HG03097 (cell line): ENCODE measurements at regions not wholly inside any gene's neighbourhood (a gene's known extent, or its start where the extent isn't known, plus 50 kb on each side); places are given as distances from the start of the nearest gene placed in this dataset.

ENCODE experiments used
- ATAC-seq: cut with Tn5 transposase; IDR thresholded peaks from one replicate; pipeline ENCODE4 v1.9.1; 2021; ENCODE audit not compliant: unreplicated experiment, low FRiP score

- ATAC-seq = no peak
These were observed 648.3 kb upstream of the BRINP3 start for GRCh38 chr1:191125950-191126349.

DNA sequence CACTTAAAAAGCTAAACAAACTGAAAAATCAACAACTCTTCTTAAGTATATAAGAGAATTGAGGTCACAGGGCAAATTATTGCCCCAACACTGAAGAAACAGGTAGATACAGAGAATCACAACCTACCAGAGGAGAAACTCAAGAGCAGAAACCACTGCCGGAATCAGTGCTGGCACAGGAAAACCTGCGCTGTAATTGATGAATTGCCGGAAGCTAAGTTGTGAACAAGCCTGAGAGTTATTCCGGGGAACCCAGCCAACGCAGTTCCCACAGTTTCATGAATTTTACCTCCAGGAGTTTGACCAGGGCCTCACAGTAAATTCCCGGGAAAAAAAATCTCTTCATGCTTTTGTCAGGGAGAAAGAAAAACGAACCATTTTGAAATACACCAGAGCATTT is 657.1 kb upstream of the BRINP3 start:
- ATAC-seq = no peak

DNA sequence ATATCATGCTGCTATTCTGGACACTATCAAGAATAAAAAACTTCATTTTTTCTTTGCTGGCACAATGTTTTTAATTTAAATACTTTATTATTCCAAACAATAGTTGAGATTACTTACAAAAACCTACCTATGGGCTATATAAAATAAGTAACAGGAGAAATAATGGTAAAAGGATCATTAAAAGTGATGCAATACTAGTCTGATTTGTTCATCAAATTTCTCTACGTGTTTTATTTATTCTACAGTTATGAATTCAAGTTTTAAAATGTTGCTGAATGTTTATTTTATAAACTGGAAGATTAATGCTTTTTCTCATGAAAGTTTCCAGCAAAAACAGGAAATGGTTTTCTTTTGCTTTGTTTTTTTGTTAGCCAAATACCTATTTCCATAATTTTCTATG is 662.4 kb upstream of the BRINP3 start:
- no peak for ATAC-seq

GRCh38 chr1:191142748-191143147 is 665.1 kb upstream of the BRINP3 start:
- ATAC-seq = no peak

GRCh38 chr1:191145834-191146233 is 668.2 kb upstream of the BRINP3 start:
- ATAC-seq = no peak

DNA sequence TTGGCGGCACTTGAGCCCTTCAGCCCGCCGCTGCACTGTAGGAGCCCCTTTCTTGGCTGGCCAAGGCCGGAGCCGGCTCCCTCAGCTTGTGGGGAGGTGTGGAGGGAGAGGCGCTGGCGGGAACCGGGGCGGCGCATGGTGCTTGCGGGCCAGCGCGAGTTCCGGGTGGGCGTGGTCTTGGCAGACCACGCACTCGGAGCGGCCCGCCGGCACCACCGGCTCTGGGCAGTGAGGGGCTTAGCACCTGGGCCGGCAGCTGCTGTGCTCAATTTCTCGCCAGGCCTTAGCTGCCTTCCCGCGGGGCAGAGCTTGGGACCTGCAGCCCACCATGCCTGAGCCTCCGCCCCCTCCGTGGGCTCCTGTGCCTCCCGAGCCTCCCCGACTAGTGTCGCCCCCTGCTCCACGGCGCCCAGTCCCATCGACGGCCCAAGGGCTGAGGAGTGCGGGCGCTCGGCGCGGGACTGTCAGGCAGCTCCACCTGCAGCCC is 673.7 kb upstream of the BRINP3 start:
- ATAC-seq = no peak

GRCh38 chr1:191152776-191153175 is 675.1 kb upstream of the BRINP3 start:
- ATAC-seq = no peak

- ATAC-seq = no peak
These were observed 677.5 kb upstream of the BRINP3 start for GRCh38 chr1:191155178-191155577.

DNA sequence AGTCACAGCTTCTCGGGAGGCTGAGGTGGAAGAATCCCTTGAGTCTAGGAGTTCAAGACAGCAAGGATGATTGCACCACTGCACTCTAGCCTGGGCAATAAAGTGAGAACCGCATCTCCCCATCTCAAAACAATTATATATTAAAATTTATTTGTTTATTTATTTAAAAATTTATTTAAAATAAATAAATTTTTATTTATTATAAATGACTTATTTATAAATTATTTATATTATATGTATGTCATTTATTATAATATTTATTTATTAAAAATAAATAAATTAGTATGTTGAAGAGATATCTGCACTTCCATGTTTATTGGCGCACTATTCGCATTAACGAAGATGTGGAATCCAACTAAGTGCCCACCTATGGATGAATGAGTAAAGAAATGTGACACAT is 683.2 kb upstream of the BRINP3 start:
- ATAC-seq = no peak

DNA sequence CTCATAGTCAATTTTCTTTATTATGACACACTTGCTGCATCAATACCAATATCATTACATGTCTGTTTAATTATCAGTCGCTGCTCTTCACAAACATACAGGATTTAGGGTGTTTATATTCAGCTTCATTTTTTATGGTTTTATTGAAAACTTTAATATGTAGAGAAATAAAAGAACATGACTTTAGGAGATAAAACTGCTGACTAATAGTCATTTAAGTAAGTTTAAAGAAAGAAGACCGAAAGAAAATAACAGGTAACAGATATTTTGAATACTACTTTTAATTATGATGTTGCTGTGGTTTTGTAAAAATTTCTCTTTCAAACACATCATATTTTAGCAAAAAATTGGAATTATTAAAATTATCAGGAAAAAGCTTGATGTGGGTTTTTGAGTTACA is 685.1 kb upstream of the BRINP3 start:
- ATAC-seq = no peak

DNA sequence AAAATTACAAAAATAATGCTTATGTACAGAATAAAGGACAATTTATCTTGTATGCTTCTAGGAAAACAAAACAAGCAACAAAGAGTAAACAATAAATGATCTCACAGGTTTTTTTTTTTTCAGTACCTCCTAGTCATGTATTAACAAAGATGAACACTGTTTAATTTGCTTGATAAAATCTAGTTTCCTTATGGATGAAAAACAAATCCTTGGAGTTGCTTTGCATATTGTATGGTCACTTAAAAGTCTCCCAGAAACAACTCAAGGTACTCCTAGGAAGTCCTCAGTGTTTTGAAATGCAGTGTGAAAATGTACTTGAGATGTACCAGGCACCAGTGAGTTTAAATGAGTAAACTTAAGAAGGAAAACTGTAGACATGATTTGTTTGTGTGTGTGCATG is 686.0 kb upstream of the BRINP3 start:
- ATAC-seq = no peak

DNA sequence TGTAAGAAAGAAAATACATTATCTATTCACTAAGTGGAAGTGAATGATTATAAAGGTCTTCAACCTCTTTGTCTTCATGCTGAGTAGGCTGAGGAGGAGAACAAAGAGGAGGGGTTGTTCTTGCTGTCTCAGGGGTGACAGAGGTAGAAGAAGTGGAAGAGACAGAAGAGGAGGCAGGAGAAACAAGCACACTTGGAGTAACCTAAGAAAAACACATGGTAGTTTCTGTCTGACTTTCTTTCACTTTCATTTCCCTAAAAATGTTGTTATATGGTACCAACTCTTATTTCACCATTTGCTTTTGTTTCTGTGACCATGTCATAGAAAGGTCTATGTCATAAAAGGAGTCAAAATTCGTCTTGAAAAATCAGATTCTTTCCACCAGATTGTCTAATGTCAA is 696.6 kb upstream of the BRINP3 start:
- peak; percentile 99 for ATAC-seq

- ATAC-seq = no peak
These were observed 698.5 kb upstream of the BRINP3 start for GRCh38 chr1:191176131-191176530.

GRCh38 chr1:191206513-191207207 is 729.0 kb upstream of the BRINP3 start:
- no peak for ATAC-seq

GRCh38 chr1:191222206-191222605 is 744.5 kb upstream of the BRINP3 start:
- no peak for ATAC-seq

DNA sequence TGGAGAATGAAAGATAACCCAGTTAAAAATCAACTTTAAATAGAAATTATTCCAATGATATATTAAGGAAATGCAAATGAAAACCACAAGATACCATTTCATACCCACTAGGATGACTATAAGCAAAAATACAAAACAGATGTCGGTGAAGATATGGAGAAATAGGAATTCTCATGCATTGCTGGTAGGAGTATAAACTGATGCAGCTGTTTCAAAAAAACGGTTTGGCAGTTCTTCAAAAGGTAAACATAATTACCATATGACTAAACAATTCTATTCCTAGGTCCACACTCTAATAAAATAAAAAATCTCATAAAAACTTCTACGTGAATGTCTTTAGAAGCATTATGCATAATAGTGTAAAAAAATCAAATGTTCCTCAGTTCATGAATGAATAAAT is 763.3 kb upstream of the BRINP3 start:
- ATAC-seq = no peak

- ATAC-seq = no peak
These were observed 777.8 kb upstream of the BRINP3 start for GRCh38 chr1:191255354-191256054.

DNA sequence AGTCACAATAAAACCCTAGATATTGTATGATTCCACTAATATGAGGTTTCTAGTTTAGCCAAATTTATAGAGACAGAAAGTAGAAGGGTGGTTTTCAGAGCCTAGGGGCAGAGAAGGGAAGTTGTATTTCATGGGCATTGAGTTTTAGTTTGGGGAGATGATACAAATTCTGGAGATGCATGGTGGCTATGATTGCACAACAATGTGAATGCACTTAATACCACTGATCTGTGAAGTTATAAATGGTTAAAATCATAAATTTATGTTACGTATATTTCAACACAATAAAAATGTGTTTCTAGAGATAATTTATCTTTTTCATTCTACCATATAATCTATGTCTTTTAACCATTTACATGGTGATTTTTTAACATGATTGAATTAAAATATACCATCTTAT is 779.3 kb upstream of the BRINP3 start:
- ATAC-seq = no peak

DNA sequence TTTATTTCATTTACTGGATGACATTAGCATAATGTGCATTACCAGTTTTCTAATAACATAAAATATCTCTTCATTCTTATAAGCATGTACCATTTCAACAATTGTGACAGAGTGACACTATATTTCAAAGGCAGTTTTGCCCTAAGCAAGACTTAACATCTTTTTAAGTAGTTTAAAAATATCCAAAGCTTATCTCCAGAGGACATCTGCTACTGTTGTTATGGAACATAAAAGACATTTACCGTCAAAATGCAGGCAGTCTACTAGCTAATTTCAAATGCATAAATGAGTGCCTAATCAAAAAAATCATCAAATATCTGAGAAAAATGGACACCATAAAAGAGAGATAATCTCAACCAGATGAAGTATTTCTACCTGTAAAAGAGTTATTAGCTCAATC is 782.4 kb upstream of the BRINP3 start:
- ATAC-seq = no peak

DNA sequence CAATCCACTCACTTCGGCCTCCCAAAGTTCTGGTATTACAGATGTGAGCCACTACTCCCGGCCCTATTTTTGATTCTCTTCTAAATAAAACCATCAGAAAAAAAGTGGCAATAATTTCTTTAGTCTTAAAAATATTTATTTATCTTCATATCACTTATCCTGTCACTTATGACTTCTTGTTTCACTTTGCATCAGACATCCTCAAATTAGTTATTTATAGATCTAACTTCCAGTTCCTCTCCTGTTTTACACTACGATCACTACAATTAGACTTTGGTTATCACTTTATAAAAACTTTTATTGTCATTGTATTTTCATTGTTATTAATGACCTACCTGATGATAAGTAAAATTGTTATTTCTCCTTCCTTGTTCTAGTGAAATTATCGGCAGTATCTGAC is 783.4 kb upstream of the BRINP3 start:
- ATAC-seq = no peak

GRCh38 chr1:191279266-191279800 is 801.7 kb upstream of the BRINP3 start:
- no peak for ATAC-seq

DNA sequence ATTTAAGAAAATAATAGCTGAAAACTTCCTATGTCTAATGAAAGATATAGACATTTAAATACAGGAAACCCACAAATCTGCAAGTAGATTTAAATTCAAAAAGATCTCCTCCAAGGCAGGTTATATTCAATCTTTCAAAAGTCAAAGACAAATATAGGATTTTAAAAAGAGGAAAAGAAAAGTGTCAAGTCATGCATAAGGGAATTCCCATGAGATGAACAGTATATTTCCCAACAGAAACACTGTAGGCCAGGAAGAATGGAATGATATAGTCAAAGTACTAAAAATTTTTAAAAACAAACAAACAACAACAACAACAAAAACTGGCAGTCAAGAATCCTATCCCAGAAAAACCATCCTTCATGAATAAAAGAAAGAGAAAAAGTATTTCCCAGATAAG is 806.5 kb upstream of the BRINP3 start:
- ATAC-seq = no peak
